Umbilical cord (tissue), 1 donor: ENCODE measurements at regions not wholly inside any gene's neighbourhood (a gene's known extent, or its start where the extent isn't known, plus 50 kb on each side); places are given as distances from the start of the nearest gene placed in this dataset.

Source experiments
- DNase-seq: peaks from one replicate; pipeline ENCODE4 v3.0.0-alpha.2; 2015; ENCODE audit warnings: low spot score

- peak; percentile 35 for DNase-seq
Measured at GRCh38 chr2:46831051-46831868, 84.3 kb downstream of the MCFD2 start.

GRCh38 chr2:46829231-46829995 is 86.2 kb downstream of the MCFD2 start:
- no peak for DNase-seq

- DNase-seq: no peak
Measured at GRCh38 chr2:46828491-46829230, 86.9 kb downstream of the MCFD2 start.

GRCh38 chr2:46828135-46828438 is 87.5 kb downstream of the MCFD2 start:
- DNase-seq: no peak

GRCh38 chr2:46827274-46828134 is 88.1 kb downstream of the MCFD2 start:
- DNase-seq: no peak

- DNase-seq: no peak
Measured at GRCh38 chr2:46826569-46827245, 88.9 kb downstream of the MCFD2 start.

GRCh38 chr2:46825939-46826568 is 89.6 kb downstream of the MCFD2 start:
- no peak for DNase-seq

- DNase-seq: no peak
Measured at GRCh38 chr2:46825231-46825938, 90.2 kb downstream of the MCFD2 start.

- DNase-seq: no peak
Measured at GRCh38 chr2:46824611-46825010, 91.0 kb downstream of the MCFD2 start.

GRCh38 chr2:46821600-46821999 is 94.0 kb downstream of the MCFD2 start:
- DNase-seq: no peak

- no peak for DNase-seq
Measured at GRCh38 chr2:46818819-46819218, 96.8 kb downstream of the MCFD2 start.

GRCh38 chr2:46818141-46818621 is 97.4 kb downstream of the MCFD2 start:
- no peak for DNase-seq

GRCh38 chr2:46816846-46817726 is 98.5 kb downstream of the MCFD2 start:
- no peak for DNase-seq

- DNase-seq: no peak
Measured at GRCh38 chr2:46816151-46816845, 99.3 kb downstream of the MCFD2 start.

- no peak for DNase-seq
Measured at GRCh38 chr2:46815121-46815802, 100.3 kb downstream of the MCFD2 start.

GRCh38 chr2:46814160-46814961 is 101.2 kb downstream of the MCFD2 start:
- DNase-seq: peak; percentile 82
